SHP77 (cell line): ENCODE measurements at regions not wholly inside any gene's neighbourhood (a gene's known extent, or its start where the extent isn't known, plus 50 kb on each side); places are given as distances from the start of the nearest gene placed in this dataset.
"Not testable (repeated sequence)": the region's sequence is repeated elsewhere in the genome, so short reads cannot be mapped to it uniquely, and the experiment has no call there.

Experiments used
- DNase-seq, 2 experiments: peaks; one replicate each; lab custom pipeline; 2025; lab: John Stamatoyannopoulos, UW

GRCh38 chr6:81003894-81004293 lies 748.6 kb downstream of the TENT5A start:
- no peak for DNase-seq

- DNase-seq: no peak
Observed at GRCh38 chr6:81003156-81003555, 749.3 kb downstream of the TENT5A start.

GRCh38 chr6:81002126-81002525 lies 750.4 kb downstream of the TENT5A start:
- DNase-seq: no peak

GRCh38 chr6:80991316-80991715 lies 761.2 kb downstream of the TENT5A start:
- DNase-seq: no peak

- no peak for DNase-seq
Observed at GRCh38 chr6:80988892-80989291, 763.6 kb downstream of the TENT5A start.

- DNase-seq: no peak
Observed at GRCh38 chr6:80988286-80988685, 764.2 kb downstream of the TENT5A start.

- DNase-seq: not testable (repeated sequence)
Observed at GRCh38 chr6:80981226-80981625, 771.3 kb downstream of the TENT5A start.

- DNase-seq: no peak
Observed at GRCh38 chr6:80976336-80976735, 776.1 kb downstream of the TENT5A start.

GRCh38 chr6:80974579-80974978 lies 777.9 kb downstream of the TENT5A start:
- no peak for DNase-seq

GRCh38 chr6:80969439-80969838 lies 783.0 kb downstream of the TENT5A start:
- peak; percentile 30 to 45 for DNase-seq

GRCh38 chr6:80967609-80968008 lies 784.9 kb downstream of the TENT5A start:
- no peak for DNase-seq

GRCh38 chr6:80962382-80962781 lies 790.1 kb downstream of the TENT5A start:
- DNase-seq: no peak

- DNase-seq: no peak
Observed at GRCh38 chr6:80961166-80961565, 791.3 kb downstream of the TENT5A start.

GRCh38 chr6:80959034-80959433 lies 793.4 kb downstream of the TENT5A start:
- DNase-seq: no peak

- no peak for DNase-seq
Observed at GRCh38 chr6:80956898-80957297, 795.6 kb downstream of the TENT5A start.

GRCh38 chr6:80952479-80952878 lies 800.0 kb downstream of the TENT5A start:
- DNase-seq: not testable (repeated sequence)

GRCh38 chr6:80946402-80946801 lies 806.1 kb downstream of the TENT5A start:
- DNase-seq: no peak

GRCh38 chr6:80942911-80943310 lies 809.6 kb downstream of the TENT5A start:
- no peak for DNase-seq

GRCh38 chr6:80940976-80941375 lies 811.5 kb downstream of the TENT5A start:
- no peak for DNase-seq

GRCh38 chr6:80940571-80940970 lies 811.9 kb downstream of the TENT5A start:
- no peak for DNase-seq

GRCh38 chr6:80939898-80940297 lies 812.6 kb downstream of the TENT5A start:
- no peak for DNase-seq

- DNase-seq: no peak
Observed at GRCh38 chr6:80939480-80939879, 813.0 kb downstream of the TENT5A start.

GRCh38 chr6:80938131-80938530 lies 814.4 kb downstream of the TENT5A start:
- DNase-seq: no peak

- no peak for DNase-seq
Observed at GRCh38 chr6:80932359-80932758, 820.1 kb downstream of the TENT5A start.

- DNase-seq: no peak
Observed at GRCh38 chr6:80930376-80930775, 822.1 kb downstream of the TENT5A start.
